ENCODE measurements at regions not wholly inside any gene's neighbourhood (a gene's known extent, or its start where the extent isn't known, plus 50 kb on each side); places are given as distances from the start of the nearest gene placed in this dataset.

- TF ChIP-seq, protein P1, sequence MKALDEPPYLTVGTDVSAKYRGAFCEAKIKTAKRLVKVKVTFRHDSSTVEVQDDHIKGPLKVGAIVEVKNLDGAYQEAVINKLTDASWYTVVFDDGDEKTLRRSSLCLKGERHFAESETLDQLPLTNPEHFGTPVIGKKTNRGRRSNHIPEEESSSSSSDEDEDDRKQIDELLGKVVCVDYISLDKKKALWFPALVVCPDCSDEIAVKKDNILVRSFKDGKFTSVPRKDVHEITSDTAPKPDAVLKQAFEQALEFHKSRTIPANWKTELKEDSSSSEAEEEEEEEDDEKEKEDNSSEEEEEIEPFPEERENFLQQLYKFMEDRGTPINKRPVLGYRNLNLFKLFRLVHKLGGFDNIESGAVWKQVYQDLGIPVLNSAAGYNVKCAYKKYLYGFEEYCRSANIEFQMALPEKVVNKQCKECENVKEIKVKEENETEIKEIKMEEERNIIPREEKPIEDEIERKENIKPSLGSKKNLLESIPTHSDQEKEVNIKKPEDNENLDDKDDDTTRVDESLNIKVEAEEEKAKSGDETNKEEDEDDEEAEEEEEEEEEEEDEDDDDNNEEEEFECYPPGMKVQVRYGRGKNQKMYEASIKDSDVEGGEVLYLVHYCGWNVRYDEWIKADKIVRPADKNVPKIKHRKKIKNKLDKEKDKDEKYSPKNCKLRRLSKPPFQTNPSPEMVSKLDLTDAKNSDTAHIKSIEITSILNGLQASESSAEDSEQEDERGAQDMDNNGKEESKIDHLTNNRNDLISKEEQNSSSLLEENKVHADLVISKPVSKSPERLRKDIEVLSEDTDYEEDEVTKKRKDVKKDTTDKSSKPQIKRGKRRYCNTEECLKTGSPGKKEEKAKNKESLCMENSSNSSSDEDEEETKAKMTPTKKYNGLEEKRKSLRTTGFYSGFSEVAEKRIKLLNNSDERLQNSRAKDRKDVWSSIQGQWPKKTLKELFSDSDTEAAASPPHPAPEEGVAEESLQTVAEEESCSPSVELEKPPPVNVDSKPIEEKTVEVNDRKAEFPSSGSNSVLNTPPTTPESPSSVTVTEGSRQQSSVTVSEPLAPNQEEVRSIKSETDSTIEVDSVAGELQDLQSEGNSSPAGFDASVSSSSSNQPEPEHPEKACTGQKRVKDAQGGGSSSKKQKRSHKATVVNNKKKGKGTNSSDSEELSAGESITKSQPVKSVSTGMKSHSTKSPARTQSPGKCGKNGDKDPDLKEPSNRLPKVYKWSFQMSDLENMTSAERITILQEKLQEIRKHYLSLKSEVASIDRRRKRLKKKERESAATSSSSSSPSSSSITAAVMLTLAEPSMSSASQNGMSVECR (CRISPR knock-in tag; IDR thresholded peaks at IDR 0.05; ENCODE audit: borderline replicate concordance): no peak
- TF ChIP-seq, protein P2, sequence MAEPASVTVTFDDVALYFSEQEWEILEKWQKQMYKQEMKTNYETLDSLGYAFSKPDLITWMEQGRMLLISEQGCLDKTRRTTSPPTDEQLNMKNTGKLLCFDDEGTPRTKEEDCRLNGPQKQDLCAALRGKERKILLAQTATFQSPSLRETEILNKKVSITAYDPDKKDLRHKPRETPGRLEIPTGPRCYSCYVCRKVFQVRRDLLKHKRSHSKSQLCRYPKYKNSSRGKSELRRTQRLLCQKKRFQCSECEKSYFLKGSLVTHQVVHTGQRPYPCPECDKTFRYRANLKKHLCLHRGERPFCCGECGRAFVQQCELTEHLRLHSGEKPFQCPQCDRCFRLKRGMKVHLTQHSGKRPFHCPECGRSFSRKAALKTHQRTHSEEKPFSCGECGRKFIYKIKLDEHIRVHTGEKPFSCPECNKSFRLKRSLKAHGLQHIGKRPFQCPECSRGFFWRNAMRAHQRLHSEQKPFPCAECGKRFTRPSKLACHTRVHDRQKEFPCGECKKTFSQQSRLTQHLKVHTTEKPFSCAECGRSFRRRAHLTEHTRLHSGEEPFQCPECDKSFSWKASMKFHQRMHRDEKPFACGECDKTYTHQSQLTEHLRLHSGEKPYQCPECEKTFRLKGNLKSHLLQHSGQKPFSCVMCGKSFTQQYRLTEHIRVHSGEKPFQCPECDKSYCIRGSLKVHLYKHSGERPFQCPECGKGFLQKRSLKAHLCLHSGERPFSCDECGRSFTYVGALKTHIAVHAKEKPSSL (CRISPR knock-in tag; conservative IDR thresholded peaks at IDR 0.05): no peak
- no peak for TF ChIP-seq ZNF671 (CRISPR knock-in tag; IDR thresholded peaks at IDR 0.05)
- TF ChIP-seq, protein P3, sequence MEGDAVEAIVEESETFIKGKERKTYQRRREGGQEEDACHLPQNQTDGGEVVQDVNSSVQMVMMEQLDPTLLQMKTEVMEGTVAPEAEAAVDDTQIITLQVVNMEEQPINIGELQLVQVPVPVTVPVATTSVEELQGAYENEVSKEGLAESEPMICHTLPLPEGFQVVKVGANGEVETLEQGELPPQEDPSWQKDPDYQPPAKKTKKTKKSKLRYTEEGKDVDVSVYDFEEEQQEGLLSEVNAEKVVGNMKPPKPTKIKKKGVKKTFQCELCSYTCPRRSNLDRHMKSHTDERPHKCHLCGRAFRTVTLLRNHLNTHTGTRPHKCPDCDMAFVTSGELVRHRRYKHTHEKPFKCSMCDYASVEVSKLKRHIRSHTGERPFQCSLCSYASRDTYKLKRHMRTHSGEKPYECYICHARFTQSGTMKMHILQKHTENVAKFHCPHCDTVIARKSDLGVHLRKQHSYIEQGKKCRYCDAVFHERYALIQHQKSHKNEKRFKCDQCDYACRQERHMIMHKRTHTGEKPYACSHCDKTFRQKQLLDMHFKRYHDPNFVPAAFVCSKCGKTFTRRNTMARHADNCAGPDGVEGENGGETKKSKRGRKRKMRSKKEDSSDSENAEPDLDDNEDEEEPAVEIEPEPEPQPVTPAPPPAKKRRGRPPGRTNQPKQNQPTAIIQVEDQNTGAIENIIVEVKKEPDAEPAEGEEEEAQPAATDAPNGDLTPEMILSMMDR (IDR thresholded peaks at IDR 0.05): no peak
- TF ChIP-seq PRRX2 (CRISPR knock-in tag; IDR thresholded peaks at IDR 0.05): no peak
- TF ChIP-seq NFATC4 (CRISPR knock-in tag; IDR thresholded peaks at IDR 0.05): no peak
- TF ChIP-seq ZNF281 (CRISPR knock-in tag; IDR thresholded peaks at IDR 0.05): no peak
Observed at GRCh38 chr5:167594061-167594435, 697.4 kb upstream of the WWC1 start (continued).

DNA sequence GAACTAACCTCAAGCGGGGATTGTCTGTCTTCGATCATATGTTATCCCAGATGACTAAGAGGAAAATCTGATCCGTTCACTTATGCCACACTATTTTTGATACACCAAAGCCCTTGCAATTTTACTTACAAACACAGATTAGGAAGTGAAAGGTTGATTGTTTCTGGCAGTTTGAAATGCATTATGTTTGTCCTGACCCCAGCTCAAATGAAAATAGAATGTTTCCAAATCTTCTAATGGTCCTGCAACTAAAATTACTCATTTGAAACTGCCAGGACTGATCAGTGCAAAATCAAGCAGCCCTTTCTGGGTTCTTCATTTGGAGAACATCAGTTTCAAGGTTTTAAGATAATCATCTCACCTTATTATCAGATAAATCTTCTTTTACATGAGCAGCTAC is 696.7 kb upstream of the WWC1 start:
- ATAC-seq (no peak), DNase-seq (ENCODE audit: low spot score) (no peak)
- H3K36me3 Mint-ChIP-seq: no peaks in the 10 kb centered on the region
- H3K9me3 Mint-ChIP-seq: no peaks in the 10 kb centered on the region
- no peak overlapping the region for H3K4me3 Mint-ChIP-seq
- ChIA-PET POLR2A (no interaction called here), CTCF (no interaction called here)
- H3K27ac Mint-ChIP-seq: no peak overlapping the region
- no peaks in the 10 kb centered on the region for H3K4me1 Mint-ChIP-seq
- no peaks in the 10 kb centered on the region for H3K27me3 Mint-ChIP-seq (ENCODE audit: low read depth)
- TF ChIP-seq CREM (CRISPR knock-in tag; IDR thresholded peaks at IDR 0.05) (no peak), ZNF138 (CRISPR knock-in tag; conservative IDR thresholded peaks at IDR 0.05) (no peak), SP1 (CRISPR knock-in tag; conservative IDR thresholded peaks at IDR 0.05) (no peak), HMGXB4 (CRISPR knock-in tag; IDR thresholded peaks at IDR 0.05) (no peak), ZNF317 (CRISPR knock-in tag; IDR thresholded peaks at IDR 0.05; ENCODE audit: borderline replicate concordance, low read depth) (no peak), STAT6 (CRISPR knock-in tag; conservative IDR thresholded peaks at IDR 0.05; ENCODE audit: low read depth) (no peak), ETV6 (CRISPR knock-in tag; IDR thresholded peaks at IDR 0.05) (no peak), MYBL2 (CRISPR knock-in tag; IDR thresholded peaks at IDR 0.05) (no peak), IRF2 (CRISPR knock-in tag; IDR thresholded peaks at IDR 0.05; ENCODE audit: borderline replicate concordance, low read depth) (no peak), ESRRA (CRISPR knock-in tag; IDR thresholded peaks at IDR 0.05; ENCODE audit: borderline replicate concordance) (no peak), ERG (CRISPR knock-in tag; IDR thresholded peaks at IDR 0.05) (no peak)
